Forelimb muscle (tissue), 1 donor: ENCODE measurements at regions not wholly inside any gene's neighbourhood (a gene's known extent, or its start where the extent isn't known, plus 50 kb on each side); places are given as distances from the start of the nearest gene placed in this dataset.

Experiments used
- DNase-seq: peaks from one replicate; pipeline ENCODE4 v3.0.0-alpha.2; 2013; ENCODE audit warnings: low read depth

- no peak for DNase-seq
These were observed 107.6 kb downstream of the RBFOX3 start for GRCh38 chr17:79503126-79503839.

DNA sequence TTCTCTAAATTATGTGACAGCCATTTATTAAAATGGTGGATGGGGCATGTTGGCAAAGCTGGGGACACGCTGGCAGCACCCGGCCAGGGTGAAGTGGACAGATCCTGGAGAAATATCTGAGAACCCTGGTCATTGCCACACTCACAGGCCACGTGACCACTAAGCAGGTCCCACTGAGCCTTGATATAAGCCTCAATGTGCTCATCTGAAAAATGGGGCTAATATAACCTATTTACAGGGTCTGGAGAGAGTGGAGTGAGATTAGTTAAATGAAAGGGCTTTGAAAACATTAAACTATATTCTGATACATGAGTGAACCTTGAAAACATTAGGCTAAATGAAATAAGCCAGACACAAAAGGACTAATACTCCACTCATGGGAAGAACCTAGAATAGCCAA, 108.9 kb downstream of the RBFOX3 start:
- DNase-seq = no peak

- no peak for DNase-seq
These were observed 109.9 kb downstream of the RBFOX3 start for GRCh38 chr17:79500745-79501618.

DNA sequence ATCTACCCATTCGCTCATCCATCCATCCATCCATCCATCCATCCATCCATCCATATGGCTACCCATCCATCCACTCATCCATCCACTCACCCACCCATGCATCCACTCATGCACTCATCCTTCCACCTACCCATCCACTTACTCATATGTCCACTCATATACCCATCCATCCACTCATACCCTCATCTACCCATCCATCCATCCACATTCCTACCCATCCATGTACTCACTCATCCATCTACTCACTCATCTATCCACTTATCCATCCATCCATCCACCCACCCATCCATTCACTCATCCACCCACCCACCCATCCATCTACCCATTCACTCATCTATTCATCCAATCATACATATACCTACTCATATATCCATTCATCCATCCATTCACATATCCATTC, 112.0 kb downstream of the RBFOX3 start:
- DNase-seq = no peak

GRCh38 chr17:79497777-79498348, 113.0 kb downstream of the RBFOX3 start:
- no peak for DNase-seq

- no peak for DNase-seq
These were observed 114.3 kb downstream of the RBFOX3 start for GRCh38 chr17:79496422-79497005.

GRCh38 chr17:79495665-79496064, 115.2 kb downstream of the RBFOX3 start:
- DNase-seq = no peak

DNA sequence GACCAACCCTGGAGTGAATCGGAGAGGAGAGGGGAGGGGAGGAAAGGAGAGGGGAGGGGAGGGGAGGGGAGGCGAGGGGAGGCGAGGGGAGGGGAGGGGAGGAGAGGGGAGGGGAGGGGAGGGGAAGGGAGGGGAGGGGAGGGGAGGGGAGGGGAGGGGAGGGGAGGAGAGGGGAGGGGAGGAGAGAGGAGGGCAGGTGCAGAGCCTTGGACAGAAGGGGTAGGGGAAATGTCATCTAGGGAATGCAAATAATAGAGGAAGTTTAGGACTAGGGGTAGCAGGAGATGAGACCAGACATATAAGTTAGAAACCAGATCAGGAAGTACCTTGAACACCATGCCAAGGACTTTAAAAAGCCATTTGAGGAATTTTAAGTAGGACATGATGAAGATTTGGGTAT, 119.8 kb downstream of the RBFOX3 start:
- DNase-seq = no peak

- no peak for DNase-seq
These were observed 120.3 kb downstream of the RBFOX3 start for GRCh38 chr17:79490530-79490929.

- no peak for DNase-seq
These were observed 123.7 kb downstream of the RBFOX3 start for GRCh38 chr17:79487149-79487548.

DNA sequence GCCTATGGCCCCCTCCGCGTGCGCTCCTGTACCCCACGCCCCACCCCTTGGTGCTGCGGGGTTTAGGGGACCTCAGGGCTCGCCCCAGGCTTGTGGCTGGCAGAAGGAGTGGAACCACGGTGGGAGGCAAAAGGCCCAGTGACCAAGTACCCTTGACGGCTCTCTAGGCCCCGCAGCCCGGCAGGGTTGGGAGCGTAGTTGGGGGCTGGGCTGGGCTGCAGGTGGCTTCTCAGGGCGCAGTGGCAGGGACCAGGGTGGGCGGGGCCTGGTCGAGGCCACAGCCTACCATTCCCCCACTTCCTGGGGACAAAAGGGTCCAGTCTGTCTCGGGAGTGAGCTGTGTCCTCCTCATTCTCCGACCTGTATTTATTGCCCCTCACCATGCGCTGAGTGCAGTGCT, 124.9 kb downstream of the RBFOX3 start:
- DNase-seq = no peak

DNA sequence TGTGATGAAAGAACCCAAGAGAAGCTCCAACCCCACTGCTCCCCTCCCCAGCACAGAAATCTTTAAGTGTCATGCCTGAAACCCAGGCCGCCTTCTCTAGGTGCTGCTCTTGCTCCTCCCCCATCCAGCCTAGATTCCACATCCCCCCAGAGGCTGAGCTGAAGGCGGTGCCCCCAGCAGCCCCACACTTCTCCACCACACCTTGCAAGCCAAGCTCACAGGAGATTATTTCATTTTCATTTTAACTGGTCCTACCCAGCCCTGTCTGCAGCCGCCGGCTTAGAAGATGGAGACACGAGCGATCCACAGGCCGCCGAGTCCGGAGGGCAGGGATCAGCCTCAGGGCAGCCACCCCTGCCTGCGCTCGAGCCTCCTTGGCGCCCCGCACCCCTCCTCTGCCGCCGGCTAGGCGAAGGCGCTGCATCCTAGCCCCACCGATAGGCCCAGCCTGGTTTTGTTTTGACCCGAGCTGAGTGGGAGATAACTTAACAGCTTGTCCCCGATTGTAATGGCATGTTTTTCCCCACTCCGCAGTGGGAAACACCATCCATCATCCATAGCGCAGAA, 125.3 kb downstream of the RBFOX3 start:
- DNase-seq = no peak

GRCh38 chr17:79484600-79485418, 126.0 kb downstream of the RBFOX3 start:
- no peak for DNase-seq

DNA sequence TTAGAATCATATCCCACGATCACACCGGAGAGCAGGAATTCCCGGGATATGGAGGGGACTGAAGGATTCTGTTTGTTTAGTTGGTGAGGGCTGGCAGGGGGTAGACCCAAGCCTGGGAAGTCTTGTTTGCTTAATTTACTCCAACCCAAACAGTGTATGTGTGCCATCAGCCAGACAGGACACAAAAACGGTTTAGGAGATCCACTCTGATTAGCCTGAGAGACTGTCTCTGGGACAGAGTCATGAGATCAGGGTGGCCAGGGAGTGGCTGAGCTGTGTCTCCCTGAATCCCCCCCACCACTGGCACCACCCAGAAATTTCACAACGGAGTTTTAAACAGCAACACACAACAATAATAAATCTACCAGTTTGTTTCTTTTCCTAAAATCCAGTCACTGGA, 127.0 kb downstream of the RBFOX3 start:
- no peak for DNase-seq

DNA sequence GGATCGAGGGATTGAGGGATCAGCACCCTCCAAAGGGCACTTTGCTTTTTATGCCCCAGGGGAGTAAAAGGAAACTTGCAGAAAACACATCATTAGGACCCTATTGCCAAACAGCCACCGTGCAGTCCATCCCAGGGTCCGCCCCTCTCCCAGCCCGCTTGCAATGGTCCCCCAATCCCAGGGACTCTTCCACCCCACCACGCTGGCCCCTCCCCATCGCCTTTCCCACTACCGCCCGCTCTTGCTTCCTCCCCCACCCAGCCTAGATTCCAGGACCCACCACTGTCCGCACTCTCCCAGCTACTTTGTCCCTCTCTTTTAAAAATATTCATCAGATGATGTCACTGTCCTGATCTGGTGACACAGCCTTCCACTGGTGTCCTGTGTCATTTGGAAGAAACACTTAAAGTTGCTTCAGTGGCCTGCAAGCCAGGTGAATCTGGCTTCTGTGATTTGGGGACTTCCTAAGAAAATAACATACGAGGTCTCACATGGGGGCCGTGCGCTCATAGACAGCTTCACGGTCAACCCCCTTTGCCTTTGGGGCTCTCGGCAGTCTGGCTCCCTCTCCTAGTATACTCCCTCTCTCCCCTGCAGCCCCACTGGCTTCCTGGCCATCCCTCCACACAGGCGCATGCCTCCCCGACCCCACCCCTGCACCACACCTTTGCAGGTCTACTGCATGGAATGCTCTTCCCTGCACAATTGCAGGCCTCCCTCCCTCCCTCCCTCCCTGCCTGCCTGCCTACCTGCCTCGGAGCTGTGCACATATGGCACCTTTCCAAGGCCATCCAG, 127.9 kb downstream of the RBFOX3 start:
- no peak for DNase-seq

- no peak for DNase-seq
These were observed 131.0 kb downstream of the RBFOX3 start for GRCh38 chr17:79479876-79480275.

GRCh38 chr17:79478841-79479240, 132.0 kb downstream of the RBFOX3 start:
- no peak for DNase-seq

DNA sequence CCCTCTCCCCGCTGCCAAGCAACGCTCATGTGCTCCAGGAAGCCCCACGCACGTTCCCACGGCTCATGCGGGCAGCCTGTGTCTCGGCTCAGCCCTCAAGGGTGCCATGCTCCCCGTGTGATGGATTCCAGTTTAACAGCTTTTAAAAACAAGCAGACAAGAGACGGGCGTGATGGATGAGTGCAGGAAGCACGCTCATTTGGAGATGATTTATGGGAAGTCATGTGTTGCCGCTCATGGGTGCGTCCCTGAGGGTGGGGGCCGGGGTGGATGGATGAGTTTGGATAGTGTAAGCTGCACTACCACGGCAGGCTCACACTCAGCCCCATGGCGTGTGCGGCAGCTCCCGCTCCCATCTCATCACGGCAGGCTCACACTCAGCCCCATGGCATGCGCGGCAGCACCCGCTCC, 132.8 kb downstream of the RBFOX3 start:
- no peak for DNase-seq

GRCh38 chr17:79476074-79476652, 134.7 kb downstream of the RBFOX3 start:
- DNase-seq = no peak

DNA sequence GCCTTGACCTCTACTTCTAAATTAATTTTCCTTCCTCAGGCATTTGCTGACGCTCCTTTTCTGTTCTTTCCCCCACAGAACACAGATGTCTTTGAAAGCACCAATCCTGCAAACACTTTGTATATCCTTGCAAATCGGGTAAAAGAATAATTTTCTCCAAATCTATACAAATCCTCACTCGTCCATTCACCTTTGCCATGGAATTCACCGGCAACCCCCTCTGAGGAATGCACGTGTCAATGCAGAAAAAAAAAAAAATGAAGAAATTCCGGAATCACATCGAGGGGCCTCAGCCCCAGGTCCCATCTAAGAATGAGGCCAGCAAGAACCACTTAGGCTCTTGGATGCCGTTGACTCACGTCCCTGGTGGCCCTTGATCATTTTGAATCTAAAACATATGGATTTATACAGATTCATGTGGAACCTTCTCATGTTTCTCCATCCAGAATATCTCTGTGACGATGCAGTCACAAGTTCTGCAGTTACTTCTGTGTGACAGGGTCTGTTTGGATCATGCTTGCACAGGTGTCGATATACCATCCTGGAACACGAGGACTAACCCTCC, 136.9 kb downstream of the RBFOX3 start:
- DNase-seq = peak; percentile 45
